ENCODE measurements at regions not wholly inside any gene's neighbourhood (a gene's known extent, or its start where the extent isn't known, plus 50 kb on each side); places are given as distances from the start of the nearest gene placed in this dataset.

DNA sequence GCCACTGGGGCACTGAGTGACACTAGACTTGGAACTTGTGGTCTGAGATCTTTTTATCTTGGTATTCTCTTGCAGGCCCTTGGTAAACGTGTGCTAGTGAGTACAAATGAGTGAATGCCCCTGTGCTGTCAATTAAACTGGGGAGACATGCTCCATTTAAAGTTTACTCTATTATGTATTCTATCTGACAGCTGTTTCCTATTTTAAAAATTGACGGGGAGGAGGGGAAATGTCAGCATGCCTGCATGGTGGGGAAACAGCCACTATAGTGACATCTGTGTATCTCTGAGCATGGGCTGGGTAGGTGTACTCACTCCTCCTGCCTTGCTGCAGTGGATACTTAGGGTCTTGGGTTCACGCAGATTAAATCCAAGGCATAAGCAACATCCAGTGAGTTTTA lies 59.0 kb upstream of the IKBKE start:
- TF ChIP-seq, protein P1, sequence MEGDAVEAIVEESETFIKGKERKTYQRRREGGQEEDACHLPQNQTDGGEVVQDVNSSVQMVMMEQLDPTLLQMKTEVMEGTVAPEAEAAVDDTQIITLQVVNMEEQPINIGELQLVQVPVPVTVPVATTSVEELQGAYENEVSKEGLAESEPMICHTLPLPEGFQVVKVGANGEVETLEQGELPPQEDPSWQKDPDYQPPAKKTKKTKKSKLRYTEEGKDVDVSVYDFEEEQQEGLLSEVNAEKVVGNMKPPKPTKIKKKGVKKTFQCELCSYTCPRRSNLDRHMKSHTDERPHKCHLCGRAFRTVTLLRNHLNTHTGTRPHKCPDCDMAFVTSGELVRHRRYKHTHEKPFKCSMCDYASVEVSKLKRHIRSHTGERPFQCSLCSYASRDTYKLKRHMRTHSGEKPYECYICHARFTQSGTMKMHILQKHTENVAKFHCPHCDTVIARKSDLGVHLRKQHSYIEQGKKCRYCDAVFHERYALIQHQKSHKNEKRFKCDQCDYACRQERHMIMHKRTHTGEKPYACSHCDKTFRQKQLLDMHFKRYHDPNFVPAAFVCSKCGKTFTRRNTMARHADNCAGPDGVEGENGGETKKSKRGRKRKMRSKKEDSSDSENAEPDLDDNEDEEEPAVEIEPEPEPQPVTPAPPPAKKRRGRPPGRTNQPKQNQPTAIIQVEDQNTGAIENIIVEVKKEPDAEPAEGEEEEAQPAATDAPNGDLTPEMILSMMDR (IDR thresholded peaks at IDR 0.05): no peak
- intact Hi-C loops (cut with DNase I): no loop called here
- no peaks in the 10 kb centered on the region for H3K27me3 ChIP-seq
- H3K4me1 ChIP-seq: no peaks in the 10 kb centered on the region
- DNase-seq: no peak
- no peak for ATAC-seq
- H3K9me3 ChIP-seq: no peaks in the 10 kb centered on the region
- no peak overlapping the region for H3K27ac ChIP-seq
- no peak overlapping the region for H3K4me3 ChIP-seq
- H3K36me3 ChIP-seq: no peaks in the 10 kb centered on the region

GRCh38 chr1:206415942-206416341 lies 54.3 kb upstream of the IKBKE start:
- DNase-seq (no peak), ATAC-seq (no peak)
- peaks cover 8% of the 10 kb centered on the region for H3K36me3 ChIP-seq

DNA sequence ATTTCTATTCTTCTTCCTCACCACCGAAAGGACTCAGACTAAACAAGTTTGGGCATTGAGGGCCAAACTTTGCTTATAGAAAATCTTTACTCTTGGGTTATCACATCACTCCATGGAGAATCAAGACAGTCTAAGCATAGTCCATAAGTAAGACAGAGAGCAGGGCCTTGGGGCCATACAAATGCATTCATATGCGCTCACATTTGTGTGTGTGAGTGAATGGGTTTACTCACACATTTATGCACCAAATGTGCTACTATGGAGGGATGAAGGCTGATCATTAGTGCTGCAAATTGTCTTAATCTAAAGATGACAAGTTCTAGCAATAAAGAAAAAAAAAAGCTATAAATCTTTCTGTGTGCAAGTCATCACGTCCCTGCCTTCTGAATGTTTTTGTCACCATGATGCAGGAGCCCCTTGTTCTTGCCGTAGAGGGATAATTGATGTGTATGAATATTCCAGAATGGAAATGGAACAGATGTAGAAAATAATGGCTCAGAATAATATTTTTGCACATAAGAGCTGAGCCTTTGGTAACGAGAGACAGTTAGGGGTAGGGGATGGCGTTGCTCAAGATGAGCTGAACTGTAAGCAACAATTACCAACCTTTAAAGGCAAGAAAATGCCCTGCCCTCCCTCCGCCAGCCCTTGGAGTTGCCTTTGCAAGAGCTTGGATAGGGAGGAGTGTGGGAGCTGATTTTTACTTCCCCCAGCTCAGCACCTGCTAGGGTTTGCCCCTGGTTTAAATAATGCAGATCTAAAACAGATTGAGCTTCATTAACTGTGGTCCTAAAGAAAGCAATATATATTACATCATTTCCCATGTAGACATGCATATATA lies 52.3 kb upstream of the IKBKE start:
- Histone ChIP-seq H3K4me1 (no peaks in the 10 kb centered on the region), H3K36me3 (peaks cover 28% of the 10 kb centered on the region), H3K4me3 (no peak overlapping the region), H3K27ac (no peak overlapping the region), H3K9me3 (no peaks in the 10 kb centered on the region), H3K27me3 (no peaks in the 10 kb centered on the region)
- intact Hi-C loops (cut with DNase I): no loop called here
- no peak for DNase-seq
- TF ChIP-seq, protein P1 (IDR thresholded peaks at IDR 0.05): no peak
- ATAC-seq: no peak

More at GRCh38 chr1:206415942-206416341, 54.3 kb upstream of the IKBKE start:
- intact Hi-C loops (cut with DNase I): no loop called here
- Histone ChIP-seq H3K9me3 (no peaks in the 10 kb centered on the region), H3K4me3 (no peak overlapping the region), H3K27ac (no peak overlapping the region), H3K4me1 (no peaks in the 10 kb centered on the region), H3K27me3 (no peaks in the 10 kb centered on the region)
- TF ChIP-seq, protein P1 (IDR thresholded peaks at IDR 0.05): no peak

- H3K9me3 ChIP-seq: no peaks in the 10 kb centered on the region
- ATAC-seq (no peak), DNase-seq (no peak)
- TF ChIP-seq, protein P1 (IDR thresholded peaks at IDR 0.05): no peak
- intact Hi-C loops (cut with DNase I): no loop called here
- H3K27ac ChIP-seq: no peak overlapping the region
- no peak overlapping the region for H3K4me3 ChIP-seq
- H3K27me3 ChIP-seq: no peaks in the 10 kb centered on the region
- no peaks in the 10 kb centered on the region for H3K4me1 ChIP-seq
- peaks cover 38% of the 10 kb centered on the region for H3K36me3 ChIP-seq
These were observed 51.0 kb upstream of the IKBKE start for GRCh38 chr1:206419250-206419649.

DNA sequence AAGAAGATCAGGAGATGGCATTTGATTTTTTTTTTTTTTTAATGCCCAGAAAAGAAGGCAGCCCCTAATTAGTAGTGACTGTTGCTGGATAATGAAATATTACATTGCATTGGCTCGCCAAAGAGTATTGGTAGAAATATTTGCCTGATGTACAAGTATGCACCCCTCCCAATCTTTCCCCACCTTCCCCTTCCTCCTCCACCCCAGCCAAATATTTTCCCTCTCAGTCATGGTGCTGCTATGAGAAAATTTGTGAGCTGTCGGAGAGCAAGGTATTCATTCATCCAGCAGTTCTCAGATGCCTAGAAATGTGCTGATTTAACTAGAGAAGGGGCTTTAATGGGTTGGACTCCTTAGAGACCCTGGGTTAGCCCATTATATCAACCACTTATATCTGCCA lies 50.5 kb upstream of the IKBKE start:
- Histone ChIP-seq H3K27me3 (no peaks in the 10 kb centered on the region), H3K36me3 (peaks cover 42% of the 10 kb centered on the region), H3K4me1 (no peaks in the 10 kb centered on the region), H3K9me3 (no peaks in the 10 kb centered on the region), H3K27ac (no peak overlapping the region), H3K4me3 (no peak overlapping the region)
- DNase-seq: no peak
- TF ChIP-seq, protein P1 (IDR thresholded peaks at IDR 0.05): no peak
- no peak for ATAC-seq
- intact Hi-C loops (cut with DNase I): no loop called here
